ENCODE measurements at regions not wholly inside any gene's neighbourhood (a gene's known extent, or its start where the extent isn't known, plus 50 kb on each side); places are given as distances from the start of the nearest gene placed in this dataset.
"Not testable (repeated sequence)": the region's sequence is repeated elsewhere in the genome, so short reads cannot be mapped to it uniquely, and the experiment has no call there.

DNA sequence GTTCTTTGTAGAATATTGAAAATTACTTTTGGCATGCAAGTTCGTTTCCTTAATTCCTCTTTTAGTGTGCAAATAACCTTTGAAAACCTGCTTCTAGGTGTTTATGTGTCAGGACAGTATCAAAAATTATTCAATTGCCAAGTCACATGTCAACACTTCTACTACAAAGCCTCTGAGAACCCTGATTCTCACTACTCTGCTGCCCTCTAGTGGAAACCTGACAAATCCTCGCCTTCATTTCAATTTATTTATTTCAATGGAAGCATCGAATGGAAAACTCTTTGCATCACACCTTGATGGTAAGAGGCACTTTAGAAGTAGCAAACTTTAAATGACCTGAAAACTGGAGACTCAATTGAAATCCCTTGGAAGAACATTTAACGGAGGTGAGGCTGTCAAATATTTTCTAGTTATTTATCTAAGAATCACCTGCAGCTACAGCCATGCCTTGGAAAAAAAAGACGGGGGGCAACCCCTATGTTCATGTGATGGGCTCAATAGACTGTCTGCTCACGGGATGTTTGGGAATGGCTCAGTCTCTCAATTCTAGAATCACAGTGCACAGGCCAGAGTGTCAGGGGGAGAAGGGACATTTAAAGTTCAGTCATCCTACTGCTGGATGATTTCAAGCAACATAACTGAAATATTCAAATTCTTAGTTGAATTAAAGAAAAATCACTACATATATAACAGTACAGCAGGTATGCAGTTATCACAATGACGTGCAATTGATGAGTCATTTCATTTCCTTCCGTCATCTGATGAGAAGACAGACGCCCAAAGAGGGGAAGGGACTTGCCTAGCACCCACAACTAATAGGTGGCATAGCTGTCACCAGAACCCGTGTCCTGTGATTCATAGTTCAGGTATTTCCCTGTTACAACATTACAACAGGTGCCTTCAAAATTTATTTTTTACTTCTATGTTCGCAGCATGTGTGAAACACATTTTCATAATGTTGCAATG lies 563.9 kb downstream of the TOX3 start:
- peak; percentile 78 for DNase-seq (ENCODE audit: low read depth)

- DNase-seq (ENCODE audit: low read depth): no peak
Measured at GRCh38 chr16:51981725-51982124, 565.2 kb downstream of the TOX3 start.

DNA sequence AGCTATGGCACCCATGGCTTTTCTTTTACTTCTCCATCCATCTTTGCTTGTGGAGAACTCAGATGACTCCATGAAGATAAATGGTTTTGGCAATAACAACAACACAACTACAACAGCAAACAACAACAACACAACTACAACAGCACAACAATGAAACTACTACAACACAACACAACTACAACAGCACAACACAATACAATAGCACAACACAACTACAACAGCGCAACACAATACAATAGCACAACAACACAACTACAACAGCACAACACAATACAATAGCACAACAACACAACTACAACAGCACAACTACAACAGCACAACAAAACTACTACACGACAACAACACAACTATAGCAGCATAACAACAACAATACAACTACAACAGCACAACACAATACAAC lies 569.4 kb downstream of the TOX3 start:
- not testable (repeated sequence) for DNase-seq (ENCODE audit: low read depth)

- DNase-seq (ENCODE audit: low read depth): peak; percentile 62
Measured at GRCh38 chr16:51971184-51971583, 575.8 kb downstream of the TOX3 start.

- DNase-seq (ENCODE audit: low read depth): no peak
Measured at GRCh38 chr16:51968749-51969148, 578.2 kb downstream of the TOX3 start.

DNA sequence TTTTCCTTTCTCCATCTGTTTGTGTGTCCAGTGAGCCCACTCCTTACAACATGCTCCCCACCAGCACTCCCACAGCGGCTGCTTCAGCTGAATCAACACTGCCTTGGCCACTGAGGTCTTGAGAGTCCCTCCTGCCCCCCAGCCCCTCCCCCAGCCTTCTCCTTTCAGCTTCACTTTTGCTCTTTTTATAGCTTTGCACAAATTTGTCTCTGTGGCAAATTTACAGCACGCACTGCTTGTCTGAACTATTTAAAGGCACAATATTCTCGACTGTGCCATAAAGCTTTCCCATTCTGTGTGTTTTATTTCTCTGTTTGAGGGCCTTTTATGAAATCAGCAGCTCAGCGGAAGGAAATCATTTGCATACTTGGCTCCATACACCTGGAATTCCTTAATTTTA lies 579.3 kb downstream of the TOX3 start:
- DNase-seq (ENCODE audit: low read depth): no peak

- DNase-seq (ENCODE audit: low read depth): no peak
Measured at GRCh38 chr16:51960931-51961330, 586.0 kb downstream of the TOX3 start.

DNA sequence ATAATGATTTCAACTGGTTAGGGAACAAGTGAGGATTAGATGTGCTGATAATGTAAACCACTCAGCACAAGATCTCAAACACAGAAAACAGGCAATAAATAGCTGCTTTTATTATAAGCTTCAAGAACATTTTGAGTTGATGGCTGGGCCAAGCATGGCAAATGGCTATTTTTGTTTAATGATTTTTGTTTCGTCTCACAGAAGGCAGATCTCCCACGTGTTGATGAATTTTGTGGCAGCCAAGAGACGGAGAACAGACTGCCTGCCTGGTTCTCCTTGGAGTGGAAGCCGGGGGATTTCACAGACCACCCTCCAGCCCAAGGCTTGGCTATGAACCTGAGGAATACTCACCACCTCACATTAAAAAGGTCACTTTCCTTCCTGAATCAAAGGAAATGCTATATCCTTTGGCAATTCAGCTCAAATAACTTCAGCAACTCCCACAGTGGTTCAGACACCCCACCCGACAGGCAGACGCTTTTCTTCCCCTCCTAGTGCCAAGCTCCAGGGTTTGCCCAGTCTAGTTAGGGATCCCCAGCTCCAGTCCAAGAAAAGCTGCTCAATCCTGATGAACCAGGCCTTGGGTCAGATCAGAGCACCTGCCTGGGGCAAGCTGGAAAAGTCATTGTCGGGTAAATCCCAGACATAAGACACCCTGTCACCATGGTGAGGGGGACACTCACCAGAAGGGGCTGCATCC lies 593.5 kb downstream of the TOX3 start:
- DNase-seq (ENCODE audit: low read depth): no peak

DNA sequence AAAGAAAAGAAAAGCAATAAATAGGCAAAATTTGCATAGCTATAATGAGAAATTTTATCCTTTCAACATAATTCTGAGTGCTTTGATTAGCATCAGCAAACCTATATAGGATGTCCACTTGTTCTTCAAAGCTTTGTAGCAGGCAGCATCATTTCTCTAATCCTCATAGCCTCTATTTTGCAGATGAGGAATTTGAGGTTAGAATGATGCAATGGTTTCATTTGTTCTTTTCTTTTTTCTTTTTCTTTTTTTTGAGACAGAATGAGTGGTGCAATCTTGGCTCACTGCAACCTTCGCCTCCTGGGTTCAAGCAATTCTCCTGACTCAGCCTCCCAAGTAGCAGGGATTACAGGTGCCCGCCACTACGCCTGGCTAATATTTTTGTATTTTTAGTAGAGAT lies 594.4 kb downstream of the TOX3 start:
- DNase-seq (ENCODE audit: low read depth): no peak

- DNase-seq (ENCODE audit: low read depth): no peak
Measured at GRCh38 chr16:51951668-51952298, 595.2 kb downstream of the TOX3 start.

DNA sequence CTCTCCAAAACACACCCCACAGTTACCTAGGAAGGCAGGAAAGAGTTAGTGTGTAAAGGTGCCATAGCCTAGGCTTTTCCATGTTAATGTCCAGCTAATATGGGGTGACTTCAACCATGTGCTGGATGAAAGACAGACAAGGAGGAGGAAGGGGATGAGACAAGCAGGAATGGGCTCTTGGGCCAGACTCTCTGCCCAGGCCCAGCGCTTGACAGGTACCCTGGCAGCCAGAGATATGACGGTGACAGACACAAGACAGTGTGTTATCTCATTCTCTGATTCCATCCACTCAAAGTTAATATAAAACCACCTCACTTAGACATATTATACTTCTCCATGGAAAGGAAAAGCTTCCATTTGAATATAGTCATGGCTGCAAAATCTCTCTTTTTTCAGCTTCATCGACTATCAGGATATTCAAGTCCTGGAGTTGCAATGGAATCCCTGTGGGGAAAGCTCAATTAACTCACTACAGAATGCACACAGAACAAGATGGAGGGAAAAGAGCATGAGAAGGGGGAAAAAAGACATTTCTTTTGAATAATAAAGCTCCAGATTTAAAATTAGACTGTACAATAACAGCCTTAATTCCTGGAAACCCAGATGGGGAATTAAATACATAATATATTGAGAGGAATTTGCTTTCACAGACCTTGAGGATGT lies 596.7 kb downstream of the TOX3 start:
- DNase-seq (ENCODE audit: low read depth): no peak

DNA sequence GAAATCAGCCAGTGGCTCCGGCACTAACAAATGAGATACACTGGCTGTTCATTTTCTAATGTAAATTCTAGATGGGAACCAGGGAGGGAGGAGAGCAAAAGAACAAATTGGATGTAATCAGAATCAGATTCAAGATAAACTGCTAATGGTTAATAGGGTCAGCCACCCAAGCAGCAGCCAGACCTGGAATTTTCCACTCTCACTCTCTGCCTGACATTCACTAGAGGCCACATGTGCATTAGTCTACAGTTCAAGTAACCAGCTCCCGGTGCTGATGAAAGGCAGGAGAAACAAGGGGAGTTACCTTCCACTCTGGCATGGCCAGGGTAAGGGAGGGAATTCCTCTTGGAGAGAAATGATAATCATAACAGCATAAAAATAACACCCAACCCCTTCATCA lies 597.7 kb downstream of the TOX3 start:
- no peak for DNase-seq (ENCODE audit: low read depth)

- DNase-seq (ENCODE audit: low read depth): no peak
Measured at GRCh38 chr16:51941412-51941811, 605.5 kb downstream of the TOX3 start.

- DNase-seq (ENCODE audit: low read depth): no peak
Measured at GRCh38 chr16:51940183-51940582, 606.8 kb downstream of the TOX3 start.

DNA sequence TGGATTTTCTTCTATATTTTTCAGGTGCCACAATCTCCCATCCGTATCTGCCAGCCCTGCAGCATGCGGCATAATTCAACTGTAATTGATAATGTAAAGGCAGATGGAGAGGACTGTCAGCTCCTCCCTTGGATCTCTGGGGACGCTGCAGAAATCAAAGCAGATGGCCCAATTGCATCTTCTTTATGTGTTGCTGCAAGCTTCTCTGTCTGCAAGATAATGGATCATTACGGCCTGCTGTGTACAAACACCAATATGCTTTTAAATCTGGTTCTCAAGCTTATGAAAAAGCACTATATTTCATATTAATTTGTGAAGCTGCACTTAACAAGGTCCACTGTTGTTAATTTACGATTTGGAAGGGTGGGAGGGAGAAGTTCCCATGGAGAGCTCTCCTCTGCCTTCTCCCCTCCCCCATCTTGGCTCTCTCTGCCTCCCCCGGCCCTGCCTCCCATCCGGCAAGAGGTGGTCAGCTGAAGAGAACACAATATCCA lies 607.5 kb downstream of the TOX3 start:
- DNase-seq (ENCODE audit: low read depth): no peak

DNA sequence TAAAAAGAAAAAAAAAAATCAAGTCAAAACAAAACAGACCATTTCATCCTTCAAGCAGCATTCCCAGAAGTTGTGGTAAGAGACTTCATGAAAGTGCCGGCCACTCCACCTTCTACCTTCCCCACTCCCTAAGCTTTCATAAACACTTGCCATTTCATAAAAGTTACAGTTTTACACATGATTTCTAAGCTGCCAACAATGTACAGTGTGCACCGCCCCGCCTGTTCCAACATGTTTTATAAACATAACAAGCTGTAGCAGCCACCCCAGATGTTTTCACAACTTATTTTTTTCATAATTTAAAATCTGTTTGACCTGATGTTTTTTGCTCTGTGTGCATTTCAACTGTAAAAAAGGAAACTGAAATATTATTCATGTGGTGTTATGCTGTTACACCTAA lies 608.1 kb downstream of the TOX3 start:
- no peak for DNase-seq (ENCODE audit: low read depth)

DNA sequence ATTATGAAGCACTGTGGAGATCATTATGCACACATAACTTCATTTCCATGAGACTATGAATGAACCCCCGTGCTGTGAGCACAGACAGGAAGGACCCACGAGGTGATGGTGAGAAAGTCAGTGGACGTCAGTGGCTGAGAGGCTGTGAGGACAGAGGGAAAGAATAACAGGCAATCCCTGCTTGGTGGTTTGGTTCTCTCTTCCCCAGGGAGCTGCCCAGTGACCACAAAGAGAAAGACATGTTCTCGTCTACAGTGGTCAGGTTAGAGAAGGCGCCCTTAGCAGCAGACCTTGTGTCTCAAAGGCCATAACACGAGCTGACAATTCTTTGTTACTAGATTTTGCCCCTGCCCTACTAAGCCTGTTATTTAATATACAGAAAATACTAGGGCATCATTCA lies 609.2 kb downstream of the TOX3 start:
- peak; percentile 57 for DNase-seq (ENCODE audit: low read depth)

DNA sequence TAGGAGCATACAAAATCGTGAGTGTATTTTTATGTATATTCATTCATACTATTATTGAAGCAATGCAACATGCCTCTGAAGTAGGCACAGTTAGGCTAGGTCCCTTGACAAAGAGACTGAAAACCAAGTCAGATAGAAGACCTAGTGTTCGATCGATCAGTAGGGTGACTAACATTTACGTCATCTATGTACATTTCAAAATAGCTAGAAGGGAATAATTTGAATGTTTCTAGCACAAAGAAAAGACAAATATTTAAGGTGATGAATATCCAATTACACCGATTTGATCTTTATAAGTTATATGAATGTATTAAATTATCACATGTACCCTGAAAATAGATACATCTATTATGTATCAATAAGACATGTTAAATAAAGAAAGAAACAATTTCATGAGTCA lies 610.1 kb downstream of the TOX3 start:
- DNase-seq (ENCODE audit: low read depth): no peak

DNA sequence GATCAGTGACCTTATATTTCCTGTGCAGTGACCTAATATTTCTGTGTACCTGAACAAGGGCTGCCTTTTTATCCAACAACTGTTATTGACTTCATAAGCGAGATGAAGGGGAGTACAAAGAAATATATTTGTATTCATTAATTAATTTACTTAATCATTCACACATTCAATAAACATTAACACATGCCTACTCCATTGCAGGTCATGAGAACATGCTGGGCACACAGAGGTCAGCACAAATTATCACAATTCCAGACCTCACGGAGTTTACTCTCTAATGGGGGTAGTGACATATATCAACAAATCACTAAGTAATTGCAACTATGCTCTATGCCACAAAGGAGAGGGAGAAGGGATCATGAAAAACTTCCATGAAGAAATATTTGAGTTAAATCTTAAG lies 614.6 kb downstream of the TOX3 start:
- DNase-seq (ENCODE audit: low read depth): no peak

- DNase-seq (ENCODE audit: low read depth): no peak
Measured at GRCh38 chr16:51931653-51932052, 615.3 kb downstream of the TOX3 start.

DNA sequence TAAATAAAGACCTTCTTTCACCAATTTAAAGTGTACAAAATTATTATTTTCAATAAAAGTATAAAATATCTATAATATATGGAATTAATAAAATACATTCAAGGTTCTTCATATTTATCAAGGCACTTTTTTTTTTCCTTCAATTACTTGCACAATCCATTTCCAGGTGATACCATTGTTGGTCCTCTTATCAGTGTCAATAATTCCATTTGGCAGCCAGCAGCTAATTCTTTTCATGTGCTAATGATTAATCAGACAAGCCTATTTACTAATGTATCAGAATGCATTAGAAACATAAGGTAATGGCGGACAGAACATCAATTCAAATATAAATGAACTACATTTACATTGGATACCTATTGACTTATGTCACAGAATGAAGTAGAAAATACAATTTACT lies 622.2 kb downstream of the TOX3 start:
- DNase-seq (ENCODE audit: low read depth): no peak

All from myocyte (in vitro differentiated cells).